ENCODE measurements at regions not wholly inside any gene's neighbourhood (a gene's known extent, or its start where the extent isn't known, plus 50 kb on each side); places are given as distances from the start of the nearest gene placed in this dataset.

DNA sequence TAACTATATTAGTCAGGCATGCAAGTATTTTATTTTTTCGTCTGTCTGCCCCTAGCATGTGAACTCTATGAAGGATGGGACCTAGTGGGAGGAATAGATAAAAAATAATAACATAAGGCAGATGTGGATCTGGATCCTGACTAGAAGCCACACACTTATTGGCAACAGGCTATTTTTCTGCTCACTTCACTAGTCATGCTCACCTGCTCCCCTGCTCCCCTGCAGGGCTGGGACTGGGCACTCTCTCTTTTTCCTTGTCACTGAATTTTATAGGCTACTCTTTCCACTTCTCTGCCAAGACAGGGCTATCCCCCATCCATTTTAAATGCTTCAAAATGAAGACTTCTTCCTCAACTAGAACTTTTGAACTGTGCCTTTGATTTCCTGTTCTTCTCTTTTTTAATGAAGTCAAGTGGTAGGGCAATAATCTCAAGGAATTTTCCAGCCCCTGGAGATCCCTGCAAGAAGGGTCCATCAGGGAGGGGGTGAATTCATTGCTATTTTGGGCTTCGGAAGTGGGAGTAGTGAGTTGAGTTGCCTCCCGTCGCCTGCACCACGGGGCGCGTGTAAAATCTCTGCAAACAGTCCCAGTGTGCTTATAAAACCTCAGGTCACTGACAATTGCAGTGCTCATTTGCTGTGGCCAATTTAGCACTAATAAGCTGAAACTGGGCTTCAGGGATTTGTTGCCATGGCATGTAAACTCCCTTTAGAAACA is 156.7 kb upstream of the NPVF start:
- no peak for DNase-seq (ENCODE audit: low read depth)
- TF ChIP-seq, protein P1, sequence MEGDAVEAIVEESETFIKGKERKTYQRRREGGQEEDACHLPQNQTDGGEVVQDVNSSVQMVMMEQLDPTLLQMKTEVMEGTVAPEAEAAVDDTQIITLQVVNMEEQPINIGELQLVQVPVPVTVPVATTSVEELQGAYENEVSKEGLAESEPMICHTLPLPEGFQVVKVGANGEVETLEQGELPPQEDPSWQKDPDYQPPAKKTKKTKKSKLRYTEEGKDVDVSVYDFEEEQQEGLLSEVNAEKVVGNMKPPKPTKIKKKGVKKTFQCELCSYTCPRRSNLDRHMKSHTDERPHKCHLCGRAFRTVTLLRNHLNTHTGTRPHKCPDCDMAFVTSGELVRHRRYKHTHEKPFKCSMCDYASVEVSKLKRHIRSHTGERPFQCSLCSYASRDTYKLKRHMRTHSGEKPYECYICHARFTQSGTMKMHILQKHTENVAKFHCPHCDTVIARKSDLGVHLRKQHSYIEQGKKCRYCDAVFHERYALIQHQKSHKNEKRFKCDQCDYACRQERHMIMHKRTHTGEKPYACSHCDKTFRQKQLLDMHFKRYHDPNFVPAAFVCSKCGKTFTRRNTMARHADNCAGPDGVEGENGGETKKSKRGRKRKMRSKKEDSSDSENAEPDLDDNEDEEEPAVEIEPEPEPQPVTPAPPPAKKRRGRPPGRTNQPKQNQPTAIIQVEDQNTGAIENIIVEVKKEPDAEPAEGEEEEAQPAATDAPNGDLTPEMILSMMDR (IDR thresholded peaks at IDR 0.05; ENCODE audit: control insufficient read depth, insufficient read depth, low read depth, low read length, missing control alignments), result no peak
- H3K4me3 ChIP-seq (ENCODE audit: control insufficient read depth, low read depth, low read length), result no peak overlapping the region

DNA sequence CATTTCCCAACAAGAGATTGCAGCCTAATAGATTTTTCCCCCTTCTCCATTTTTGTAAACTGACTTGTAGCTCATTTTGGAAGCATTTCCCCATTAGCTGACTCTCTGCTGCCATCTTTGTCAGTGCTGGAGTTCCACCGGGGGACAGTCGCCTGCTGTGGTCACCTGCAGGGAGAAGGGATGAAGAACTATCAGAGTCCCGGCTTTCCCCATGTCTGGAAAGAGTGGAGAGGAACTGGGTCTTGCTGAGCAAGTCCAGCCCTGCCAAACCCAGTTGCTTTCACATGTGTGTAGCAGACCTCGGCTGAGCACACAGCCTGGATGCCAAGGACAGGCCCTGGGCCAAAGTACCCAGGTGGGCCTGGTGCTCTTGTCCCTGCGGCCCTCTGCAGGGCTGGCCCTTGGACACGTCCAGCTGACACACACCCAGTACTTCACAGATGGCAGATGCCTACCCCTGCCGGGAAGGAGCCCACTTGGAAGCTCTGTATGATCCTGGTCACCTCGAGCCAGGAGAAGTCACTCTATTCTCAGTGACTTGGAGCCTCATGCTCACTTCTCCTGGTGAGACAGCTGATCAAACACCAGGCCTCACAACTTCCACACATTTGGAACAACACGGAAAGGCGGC is 157.3 kb upstream of the NPVF start:
- H3K4me3 ChIP-seq (ENCODE audit: control insufficient read depth, low read depth, low read length), result no peak overlapping the region
- TF ChIP-seq, protein P1 (IDR thresholded peaks at IDR 0.05; ENCODE audit: control insufficient read depth, insufficient read depth, low read depth, low read length, missing control alignments), result no peak
- DNase-seq (ENCODE audit: low read depth), result no peak

DNA sequence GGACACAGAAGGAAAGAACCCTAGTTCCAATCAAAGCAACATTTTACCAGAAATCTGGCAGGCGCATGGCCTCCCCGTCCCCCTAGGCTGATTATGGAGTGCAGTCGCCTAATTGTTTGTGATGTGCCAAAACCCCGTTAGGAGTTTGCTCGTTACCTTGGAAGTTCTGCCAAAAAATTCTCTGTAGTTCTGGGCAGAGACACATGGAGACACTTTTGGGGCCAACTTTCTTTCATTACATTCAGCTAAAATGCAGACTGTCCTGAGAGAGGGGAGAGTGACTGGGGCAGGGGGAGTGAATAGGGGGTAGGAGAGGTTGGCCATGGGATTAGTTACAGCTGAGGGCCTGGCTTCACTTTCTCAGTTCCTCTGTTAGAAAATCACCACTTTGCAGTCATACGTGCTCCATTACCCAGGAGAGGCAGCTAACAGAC is 158.0 kb upstream of the NPVF start:
- no peak overlapping the region for H3K4me3 ChIP-seq (ENCODE audit: control insufficient read depth, low read depth, low read length)
- TF ChIP-seq, protein P1 (IDR thresholded peaks at IDR 0.05; ENCODE audit: control insufficient read depth, insufficient read depth, low read depth, low read length, missing control alignments), result no peak
- DNase-seq (ENCODE audit: low read depth), result no peak

DNA sequence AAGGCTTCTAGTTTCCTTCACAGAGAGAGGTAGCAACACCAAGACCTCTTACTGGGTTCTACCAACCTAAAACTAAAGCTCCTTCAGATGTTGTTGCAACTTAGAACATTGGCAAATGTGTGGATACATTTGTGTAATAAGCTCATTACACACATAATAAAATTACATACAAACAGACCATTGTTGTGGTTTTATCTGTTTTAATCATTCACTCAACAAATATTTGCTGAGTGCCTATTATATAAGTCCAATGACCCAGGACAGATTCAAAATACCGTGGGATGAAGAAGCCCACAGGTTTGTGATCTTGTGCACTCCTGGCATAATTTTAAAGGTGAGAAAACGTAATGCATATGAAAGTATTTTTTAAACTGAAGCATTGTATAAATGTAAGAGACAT is 160.4 kb upstream of the NPVF start:
- TF ChIP-seq, protein P1 (IDR thresholded peaks at IDR 0.05; ENCODE audit: control insufficient read depth, insufficient read depth, low read depth, low read length, missing control alignments), result no peak
- H3K4me3 ChIP-seq (ENCODE audit: control insufficient read depth, low read depth, low read length), result no peak overlapping the region
- DNase-seq (ENCODE audit: low read depth), result no peak

DNA sequence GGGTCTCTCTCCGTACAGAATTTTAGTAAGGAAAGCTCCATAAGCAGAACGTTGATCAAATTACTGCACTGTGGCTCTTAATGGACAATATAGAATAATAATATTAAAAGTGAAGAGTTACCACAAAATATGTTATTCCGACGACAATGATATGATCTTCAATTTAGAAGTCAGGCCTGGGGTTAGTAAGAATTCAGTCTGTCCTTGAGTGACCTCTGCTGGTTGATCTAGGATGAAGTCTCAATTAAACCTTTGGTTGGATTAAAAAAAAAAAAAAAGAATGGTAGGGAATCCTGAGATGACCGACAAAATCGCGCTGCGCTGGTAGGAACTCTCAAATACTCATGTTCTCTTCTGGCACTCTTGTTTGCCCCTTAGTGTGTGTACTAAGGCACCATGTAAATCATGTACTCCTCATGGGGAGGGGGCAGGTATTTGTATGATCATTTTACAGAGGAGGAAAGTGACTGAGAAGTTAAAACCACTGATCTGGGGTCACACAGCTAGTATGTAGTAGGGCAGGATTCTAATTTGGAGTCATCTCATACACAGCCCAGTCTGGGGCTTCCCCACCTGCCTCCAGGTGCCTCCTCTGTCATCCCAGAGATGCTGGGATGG is 161.3 kb upstream of the NPVF start:
- DNase-seq (ENCODE audit: low read depth), result no peak
- no peak overlapping the region for H3K4me3 ChIP-seq (ENCODE audit: control insufficient read depth, low read depth, low read length)
- TF ChIP-seq, protein P1 (IDR thresholded peaks at IDR 0.05; ENCODE audit: control insufficient read depth, insufficient read depth, low read depth, low read length, missing control alignments), result peak; percentile 60

DNA sequence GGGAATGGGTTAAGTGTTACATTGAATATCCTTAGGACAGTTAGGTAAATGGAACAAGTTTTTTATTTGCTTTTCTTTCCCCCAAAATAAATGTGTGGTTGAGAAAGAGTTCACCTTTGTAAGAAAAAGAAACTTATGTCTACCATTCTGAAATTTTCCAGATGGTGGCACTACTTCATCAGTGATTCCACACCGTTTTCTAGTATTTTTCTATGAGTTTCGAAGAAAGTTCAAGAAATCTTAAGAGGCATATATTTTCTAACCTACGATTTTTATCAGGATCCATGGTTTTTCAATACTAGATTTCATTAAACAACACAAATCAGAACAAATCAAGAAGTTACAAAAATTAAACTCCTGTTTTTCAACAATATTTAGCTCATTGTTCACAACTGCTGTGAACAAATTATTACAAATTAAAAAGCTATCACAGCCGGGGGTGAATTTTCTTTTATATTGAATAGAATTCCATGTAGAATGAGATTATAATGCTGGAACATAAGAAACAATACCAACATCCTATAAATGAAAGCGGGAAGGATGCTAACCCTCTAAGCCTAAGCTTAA is 163.1 kb upstream of the NPVF start:
- no peak for DNase-seq (ENCODE audit: low read depth)
- TF ChIP-seq, protein P1 (IDR thresholded peaks at IDR 0.05; ENCODE audit: control insufficient read depth, insufficient read depth, low read depth, low read length, missing control alignments), result peak; percentile 27
- H3K4me3 ChIP-seq (ENCODE audit: control insufficient read depth, low read depth, low read length), result no peak overlapping the region
